Stimulated activated CD8-positive, alpha-beta memory T cell treated with anti-CD3 and anti-CD28 coated beads, Interleukin-4, amount 100 ng/mL, for 48 hours (primary cell): ENCODE measurements at regions not wholly inside any gene's neighbourhood (a gene's known extent, or its start where the extent isn't known, plus 50 kb on each side); places are given as distances from the start of the nearest gene placed in this dataset.

Source experiments
- DNase-seq: peaks from one replicate; pipeline ENCODE4 v3.0.0-alpha.2; 2020

DNA sequence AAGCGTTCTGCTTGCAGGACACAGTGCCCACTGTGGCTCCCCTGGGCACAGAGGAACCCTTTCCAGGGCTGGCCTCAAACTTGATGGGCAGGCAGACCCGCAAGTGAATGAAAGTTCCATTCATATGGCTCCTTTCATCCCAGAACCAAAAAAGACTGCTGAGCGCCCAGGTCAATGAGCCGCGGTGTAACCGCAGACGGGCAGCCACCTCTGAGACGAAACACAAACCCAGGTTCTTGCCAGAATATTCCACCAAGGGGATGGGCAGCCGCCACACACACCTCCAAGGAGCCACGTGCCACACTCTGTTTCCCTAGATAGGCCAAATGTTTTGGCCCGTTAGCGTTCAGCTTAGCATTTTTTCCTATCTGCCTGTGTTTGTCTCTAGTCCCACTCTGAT is 82.8 kb upstream of the IGF1R start:
- DNase-seq = no peak

DNA sequence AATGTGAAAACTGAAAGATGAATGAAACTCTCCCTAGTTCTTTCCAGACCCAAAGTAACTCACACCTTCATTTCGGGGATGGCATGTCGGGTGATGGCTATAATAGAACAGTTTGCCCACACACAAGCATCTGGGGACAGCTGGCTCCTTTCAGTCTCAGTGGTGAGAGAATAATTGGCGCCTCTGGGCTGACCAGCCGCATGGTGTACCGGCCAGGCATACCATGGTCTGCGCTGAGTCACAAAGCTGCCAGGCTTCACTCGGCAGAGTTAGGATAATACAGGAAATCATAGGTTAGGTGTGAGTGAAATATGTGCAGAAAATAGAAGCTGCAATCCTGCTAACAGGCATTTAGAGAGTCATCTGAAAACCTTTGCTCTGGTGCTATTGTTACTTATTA is 80.4 kb upstream of the IGF1R start:
- no peak for DNase-seq

DNA sequence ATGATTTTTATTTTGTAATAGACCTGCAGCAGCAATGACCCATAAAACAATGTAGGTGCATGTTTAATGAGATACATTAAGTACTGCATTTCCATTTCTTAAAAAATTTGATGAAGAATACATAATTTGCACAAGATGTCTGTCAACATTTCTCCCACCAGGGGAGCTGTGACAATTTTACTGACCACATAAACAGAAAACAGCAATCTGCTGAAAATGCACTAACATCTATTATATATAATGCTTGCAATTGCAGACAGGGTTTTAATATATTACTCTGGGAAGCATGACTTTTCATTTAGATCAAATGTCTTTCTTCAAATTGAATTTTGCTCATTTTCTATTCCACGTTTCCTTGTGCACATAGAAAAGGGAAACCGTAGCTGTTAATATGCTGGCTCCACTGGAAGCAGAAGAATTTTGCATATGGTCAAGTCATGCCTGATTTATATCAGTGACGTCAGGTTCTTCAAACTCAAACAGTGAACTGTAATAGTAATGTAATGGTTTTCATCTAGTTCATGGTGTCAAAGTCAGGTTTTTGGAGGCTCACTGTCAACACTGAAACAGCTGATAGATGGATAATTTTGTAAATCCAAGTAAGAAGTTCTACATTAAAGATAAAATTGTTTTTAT is 79.8 kb upstream of the IGF1R start:
- no peak for DNase-seq

GRCh38 chr15:98570119-98570518 is 78.2 kb upstream of the IGF1R start:
- no peak for DNase-seq

DNA sequence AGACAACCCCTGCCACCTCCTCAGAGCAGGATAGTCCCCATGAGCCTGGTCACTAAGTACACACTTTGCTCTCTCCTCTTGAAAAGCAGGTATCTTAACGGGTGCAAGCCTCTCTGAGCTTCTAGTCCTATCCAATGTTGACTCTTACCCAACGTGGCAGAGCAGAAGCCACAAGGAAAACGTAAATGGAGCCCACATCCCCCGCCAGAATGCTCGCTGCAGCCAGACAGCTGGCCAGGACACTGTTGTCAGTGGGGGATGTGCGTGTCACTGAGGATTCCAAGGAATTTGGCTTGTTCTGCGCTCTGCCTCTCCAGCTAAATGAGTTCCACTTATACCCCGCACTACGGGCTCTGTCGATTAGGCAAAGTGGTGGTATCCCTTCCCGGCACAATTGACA is 67.8 kb upstream of the IGF1R start:
- no peak for DNase-seq

DNA sequence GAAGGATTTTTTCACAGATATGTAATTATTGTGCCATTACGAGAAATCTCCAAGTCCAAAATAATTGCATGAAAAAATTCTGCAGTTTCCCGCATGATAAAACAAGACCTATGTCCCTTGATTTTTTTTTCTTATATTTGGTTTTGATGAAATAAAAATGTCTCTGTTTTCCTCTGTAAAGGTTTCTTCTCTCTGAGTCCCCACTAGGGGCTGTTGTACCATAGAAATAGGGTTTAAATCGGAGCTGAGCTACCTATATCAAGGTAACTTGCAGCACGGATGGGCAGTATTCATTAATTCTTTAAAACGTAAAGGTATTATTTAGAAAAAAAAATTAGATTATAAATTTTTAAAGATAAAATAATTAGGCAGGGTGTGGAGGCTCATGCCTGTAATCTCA is 66.6 kb upstream of the IGF1R start:
- no peak for DNase-seq

- no peak for DNase-seq
Measured at GRCh38 chr15:98582900-98583554, 65.3 kb upstream of the IGF1R start.

DNA sequence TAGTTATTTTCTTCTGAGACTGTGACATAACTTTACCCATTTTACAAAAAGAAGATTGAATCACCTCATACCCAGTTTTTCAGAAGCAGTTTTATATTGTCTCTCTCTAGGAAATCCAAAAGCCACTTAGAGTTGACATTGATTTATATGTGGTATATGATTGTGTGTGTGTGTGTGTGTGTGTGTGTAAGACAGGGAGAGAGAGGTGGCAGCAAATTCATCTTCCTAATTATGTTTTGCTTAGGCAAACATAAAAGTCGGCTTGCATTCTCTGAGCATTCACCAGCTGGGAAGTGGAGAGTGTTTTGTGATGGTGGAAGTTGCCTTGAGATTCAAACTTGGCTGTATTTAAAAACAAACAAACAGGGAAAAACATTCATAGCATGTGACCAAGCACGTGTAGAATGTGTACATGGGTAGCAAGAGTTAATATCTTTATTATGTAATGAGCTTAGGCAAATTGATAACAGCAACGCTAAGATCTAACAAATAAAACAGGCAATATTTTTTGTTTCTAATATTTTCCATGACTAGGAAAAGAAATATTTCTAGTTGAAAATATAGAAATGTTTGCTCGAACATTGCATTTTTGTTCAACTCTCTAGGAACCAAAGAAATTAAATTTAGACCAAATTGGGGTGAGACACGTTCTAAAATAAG is 64.4 kb upstream of the IGF1R start:
- DNase-seq = no peak

DNA sequence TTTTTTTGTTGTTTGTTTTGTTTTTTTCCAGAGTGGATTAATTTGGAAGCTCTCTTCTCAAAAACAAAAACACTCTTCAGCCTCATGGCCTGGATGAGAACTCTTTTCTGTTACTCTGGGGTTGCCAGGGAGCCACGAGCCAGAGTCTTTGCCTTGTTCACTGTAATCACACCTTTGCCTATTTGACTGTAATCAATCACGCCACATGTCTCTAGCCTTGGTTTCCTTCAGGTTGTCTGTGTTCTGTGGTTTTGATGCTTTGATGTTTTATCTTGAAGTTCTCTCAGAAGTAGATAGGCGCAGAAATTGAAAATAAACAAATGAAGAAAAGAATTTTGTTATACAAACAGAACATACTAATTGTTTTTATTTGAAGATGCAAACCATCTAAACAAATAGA is 62.3 kb upstream of the IGF1R start:
- DNase-seq = no peak

DNA sequence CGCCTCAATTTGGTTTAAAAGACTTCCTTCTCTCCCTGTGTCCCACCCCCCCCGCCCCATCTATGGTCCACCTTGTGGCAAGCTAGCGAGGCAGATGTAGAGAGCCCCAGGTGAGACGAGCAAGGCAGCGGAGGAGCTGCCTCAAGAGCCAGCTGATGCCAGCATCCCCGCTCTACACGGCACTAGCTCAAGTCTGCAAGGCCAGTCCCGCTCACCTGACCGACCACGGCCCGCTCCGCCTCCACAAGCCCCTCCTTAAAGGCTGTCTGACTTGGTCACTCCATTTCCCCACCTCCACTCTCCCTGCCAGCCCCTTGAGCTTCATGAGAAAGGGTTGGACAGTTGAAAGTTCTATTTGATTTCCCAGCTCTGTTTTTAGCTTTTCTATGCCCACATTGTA is 56.2 kb upstream of the IGF1R start:
- no peak for DNase-seq

GRCh38 chr15:98596131-98596530 is 52.2 kb upstream of the IGF1R start:
- DNase-seq = no peak

- DNase-seq = no peak
Measured at GRCh38 chr15:98596885-98597392, 51.4 kb upstream of the IGF1R start.

- DNase-seq = no peak
Measured at GRCh38 chr15:98597666-98598065, 50.7 kb upstream of the IGF1R start.
